ENCODE measurements at regions not wholly inside any gene's neighbourhood (a gene's known extent, or its start where the extent isn't known, plus 50 kb on each side); places are given as distances from the start of the nearest gene placed in this dataset.

- no peak for TF ChIP-seq ZNF423 (CRISPR knock-in tag; IDR thresholded peaks at IDR 0.05)
- TF ChIP-seq CREB1 (CRISPR knock-in tag; IDR thresholded peaks at IDR 0.05): no peak
- no peak for TF ChIP-seq ATF1 (CRISPR knock-in tag; IDR thresholded peaks at IDR 0.05)
- TF ChIP-seq SMAD3 (CRISPR knock-in tag; IDR thresholded peaks at IDR 0.05; ENCODE audit: borderline replicate concordance): no peak
- no peak for TF ChIP-seq ZNF396 (CRISPR knock-in tag; IDR thresholded peaks at IDR 0.05; ENCODE audit: borderline replicate concordance)
- no peak for TF ChIP-seq ZNF281 (CRISPR knock-in tag; IDR thresholded peaks at IDR 0.05)
- TF ChIP-seq GRHL2 (CRISPR knock-in tag; IDR thresholded peaks at IDR 0.05; ENCODE audit: insufficient replicate concordance, severe bottlenecking): no peak
- no peak for TF ChIP-seq IRF1 (CRISPR knock-in tag; IDR thresholded peaks at IDR 0.05)
- TF ChIP-seq RORB (CRISPR knock-in tag; IDR thresholded peaks at IDR 0.05): no peak
- TF ChIP-seq ZNF121 (CRISPR knock-in tag; IDR thresholded peaks at IDR 0.05): no peak
- TF ChIP-seq JAZF1 (CRISPR knock-in tag; IDR thresholded peaks at IDR 0.05): no peak
- TF ChIP-seq ARID4B (CRISPR knock-in tag; IDR thresholded peaks at IDR 0.05; ENCODE audit: borderline replicate concordance): no peak
- no peak for TF ChIP-seq NFE2L1 (CRISPR knock-in tag; IDR thresholded peaks at IDR 0.05)
- no peak for TF ChIP-seq PRDM15 (CRISPR knock-in tag; IDR thresholded peaks at IDR 0.05)
- no peak for TF ChIP-seq ZNF219 (CRISPR knock-in tag; IDR thresholded peaks at IDR 0.05; ENCODE audit: borderline replicate concordance)
- no peak for TF ChIP-seq E2F1 (CRISPR knock-in tag; IDR thresholded peaks at IDR 0.05)
- no peak for TF ChIP-seq SOX15 (CRISPR knock-in tag; IDR thresholded peaks at IDR 0.05)
- Mint-ChIP-seq H3K36me3 (no peaks in the 10 kb centered on the region), H3K4me3 (no peak overlapping the region), H3K27ac (no peak overlapping the region), H3K27me3 (ENCODE audit: low read depth) (no peaks in the 10 kb centered on the region), H3K4me1 (peaks cover 25% of the 10 kb centered on the region), H3K9me3 (peaks cover 5% of the 10 kb centered on the region; the same call in 1 of the 2 replicates)
- no peak for ATAC-seq
- DNase-seq (ENCODE audit: low spot score): no peak
- CTCF ChIA-PET: no interaction called here
- POLR2A ChIA-PET: no interaction called here
These were observed 216.2 kb upstream of the RMST start for GRCh38 chr12:97246368-97246767.

All from WTC11 (cell line).